ENCODE measurements at regions not wholly inside any gene's neighbourhood (a gene's known extent, or its start where the extent isn't known, plus 50 kb on each side); places are given as distances from the start of the nearest gene placed in this dataset.

DNA sequence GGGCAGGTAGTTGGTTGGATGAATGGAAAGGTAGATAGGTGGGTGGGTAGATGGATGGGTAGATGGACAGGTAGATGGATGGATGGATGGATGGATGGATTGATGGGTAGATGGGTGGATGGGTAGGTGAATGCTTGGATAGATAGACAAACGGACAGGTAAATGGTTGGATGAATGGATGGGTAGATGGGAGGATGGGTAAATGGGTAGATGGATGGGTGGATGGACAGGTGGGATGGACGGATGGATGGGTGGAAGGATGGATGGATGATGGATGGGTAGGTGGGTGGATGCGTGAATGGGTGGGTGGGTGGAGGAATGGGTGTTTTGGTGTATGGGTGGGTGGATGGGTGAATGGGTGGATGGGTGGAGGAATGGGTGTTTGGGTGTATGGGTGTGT lies 50.1 kb upstream of the ASAP2 start:
- no peak overlapping the region for H3K4me3 Mint-ChIP-seq
- H3K36me3 Mint-ChIP-seq = no peaks in the 10 kb centered on the region
- DNase-seq = no peak
- no peaks in the 10 kb centered on the region for H3K9me3 Mint-ChIP-seq (ENCODE audit: low read depth)
- no peak for ATAC-seq
- peaks cover 14% of the 10 kb centered on the region for H3K27me3 Mint-ChIP-seq
- H3K4me1 Mint-ChIP-seq = no peaks in the 10 kb centered on the region
- CTCF ChIA-PET = no interaction called here
- no peak overlapping the region for H3K27ac Mint-ChIP-seq

DNA sequence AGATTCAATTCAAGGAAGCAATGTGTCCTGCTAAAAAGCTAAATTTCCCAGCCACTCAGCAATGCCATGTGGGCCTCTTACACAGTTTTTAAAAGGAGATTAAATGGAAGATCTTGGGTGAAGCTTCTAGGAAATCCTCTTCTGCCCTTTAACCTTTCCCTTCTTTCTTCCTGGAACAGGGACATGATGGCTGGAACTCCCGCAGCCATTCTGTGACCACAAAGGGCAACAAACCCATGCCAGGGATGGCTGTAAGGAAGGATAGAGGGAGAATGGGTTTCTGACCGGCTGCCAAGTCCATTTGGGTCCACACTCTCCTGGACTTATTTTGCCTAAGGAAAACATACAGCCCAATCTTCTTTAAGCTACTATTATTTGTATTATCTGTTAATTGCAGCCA lies 52.6 kb upstream of the ASAP2 start:
- no peak for ATAC-seq
- no peak overlapping the region for H3K4me3 Mint-ChIP-seq
- CTCF ChIA-PET = no interaction called here
- no peak for DNase-seq
- peaks cover 12% of the 10 kb centered on the region for H3K27me3 Mint-ChIP-seq
- H3K4me1 Mint-ChIP-seq = no peaks in the 10 kb centered on the region
- no peaks in the 10 kb centered on the region for H3K36me3 Mint-ChIP-seq
- H3K27ac Mint-ChIP-seq = no peak overlapping the region
- H3K9me3 Mint-ChIP-seq (ENCODE audit: low read depth) = no peaks in the 10 kb centered on the region

DNA sequence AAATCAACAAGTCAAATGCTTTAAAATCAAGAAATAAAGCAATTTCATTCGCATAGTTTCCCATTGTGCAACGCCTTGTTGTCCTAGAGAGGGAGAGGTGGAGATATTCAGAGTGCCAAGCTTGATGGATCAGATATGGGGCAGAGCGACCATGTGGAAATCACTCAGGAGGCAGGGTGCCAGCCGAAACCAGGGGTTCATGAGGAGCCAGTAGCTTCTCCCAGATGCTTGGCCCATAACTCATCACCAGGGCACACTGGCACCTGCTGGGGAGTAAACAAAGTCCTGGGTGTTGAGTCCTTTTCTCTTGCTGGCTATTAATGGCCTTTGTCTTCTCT lies 53.0 kb upstream of the ASAP2 start:
- Mint-ChIP-seq H3K9me3 (ENCODE audit: low read depth) (no peaks in the 10 kb centered on the region), H3K27ac (no peak overlapping the region), H3K27me3 (peaks cover 12% of the 10 kb centered on the region), H3K36me3 (no peaks in the 10 kb centered on the region), H3K4me3 (no peak overlapping the region), H3K4me1 (no peaks in the 10 kb centered on the region)
- CTCF ChIA-PET = no interaction called here
- ATAC-seq = no peak
- DNase-seq = no peak

DNA sequence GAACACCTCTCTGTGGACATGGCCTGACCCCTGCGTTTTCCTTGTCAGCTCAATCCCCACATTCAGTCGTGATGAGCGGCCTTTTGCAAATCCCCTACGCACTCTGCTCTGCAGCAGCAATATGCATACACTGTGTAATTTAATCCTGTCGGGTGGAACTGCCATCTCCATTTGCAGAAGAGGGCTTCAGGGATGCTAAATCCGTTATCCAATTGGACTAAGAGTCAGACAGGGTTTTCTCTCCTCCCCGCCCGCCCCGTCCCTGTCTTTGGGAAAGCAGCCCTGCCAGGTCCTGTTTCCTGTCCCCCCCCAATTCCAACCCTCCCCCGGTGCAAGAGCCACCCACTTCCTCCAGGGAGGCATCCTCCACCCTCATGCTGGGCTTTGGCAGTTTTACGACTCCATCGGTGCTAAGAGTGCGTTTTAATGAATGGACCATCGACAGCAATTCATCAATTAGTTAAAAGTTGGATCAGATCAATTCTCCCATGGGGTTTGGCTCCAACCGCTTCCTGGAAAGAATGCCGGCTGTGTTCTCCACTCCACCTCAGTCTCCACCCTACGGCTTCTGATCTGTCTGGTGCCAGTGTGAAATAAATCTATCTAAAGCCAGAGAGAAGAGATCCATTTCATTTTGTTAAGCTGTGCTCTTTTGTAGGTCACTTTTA lies 53.5 kb upstream of the ASAP2 start:
- CTCF ChIA-PET = no interaction called here
- no peak for DNase-seq

DNA sequence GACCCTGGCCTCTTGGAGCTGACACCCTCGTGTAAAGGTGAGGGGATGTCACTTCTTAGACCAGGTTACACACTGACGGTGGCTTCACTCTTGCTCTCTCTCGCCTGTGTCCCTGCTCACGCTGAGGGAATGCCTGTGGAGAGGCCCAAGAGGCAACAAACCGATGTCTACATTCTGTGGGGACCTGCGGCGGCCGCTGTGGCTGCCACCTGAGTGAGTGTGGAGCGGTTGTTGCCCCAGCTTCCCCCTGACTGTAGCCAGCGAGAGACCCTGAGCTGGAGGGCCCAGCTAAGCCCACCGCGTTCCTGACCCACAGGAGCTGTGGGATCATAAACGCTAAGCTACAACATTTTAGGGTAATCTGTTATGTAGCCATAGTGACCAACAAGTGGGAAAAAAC lies 55.7 kb upstream of the ASAP2 start:
- H3K9me3 Mint-ChIP-seq (ENCODE audit: low read depth) = no peaks in the 10 kb centered on the region
- H3K4me1 Mint-ChIP-seq = no peaks in the 10 kb centered on the region
- ATAC-seq = no peak
- CTCF ChIA-PET = interaction anchor here (1.0 kb wide), 1 partner anchor 9 kb away, joined by 4 read pairs; no protein-coding TSS in a partner anchor
- no peaks in the 10 kb centered on the region for H3K36me3 Mint-ChIP-seq
- no peak overlapping the region for H3K27ac Mint-ChIP-seq
- H3K4me3 Mint-ChIP-seq = no peak overlapping the region
- peaks cover 25% of the 10 kb centered on the region for H3K27me3 Mint-ChIP-seq
- no peak for DNase-seq

More for the DNA sequence above, 53.5 kb upstream of the ASAP2 start:
- Mint-ChIP-seq H3K27me3 (peaks cover 13% of the 10 kb centered on the region), H3K4me1 (no peaks in the 10 kb centered on the region), H3K9me3 (ENCODE audit: low read depth) (no peaks in the 10 kb centered on the region), H3K27ac (no peak overlapping the region), H3K36me3 (no peaks in the 10 kb centered on the region), H3K4me3 (no peak overlapping the region)
- ATAC-seq = no peak

DNA sequence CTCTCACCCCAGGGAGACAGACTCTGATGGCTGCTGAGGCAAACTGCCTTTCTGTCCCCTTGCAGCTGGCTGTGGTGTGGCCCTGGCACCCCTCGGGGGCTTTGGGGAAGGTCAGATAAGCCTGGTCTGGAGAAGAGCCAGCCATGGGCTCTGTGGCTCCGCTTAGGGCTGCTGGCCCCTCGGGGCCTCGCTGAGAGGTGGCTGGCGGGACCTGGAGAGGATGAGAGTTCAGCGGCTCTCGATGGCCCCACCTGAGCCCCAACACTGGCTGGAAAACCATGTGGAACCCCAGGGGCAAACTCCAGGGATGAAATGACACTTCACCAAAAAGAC lies 56.1 kb upstream of the ASAP2 start:
- Mint-ChIP-seq H3K9me3 (ENCODE audit: low read depth) (no peaks in the 10 kb centered on the region), H3K27ac (no peak overlapping the region), H3K4me3 (no peak overlapping the region), H3K27me3 (peaks cover 25% of the 10 kb centered on the region), H3K4me1 (no peaks in the 10 kb centered on the region), H3K36me3 (no peaks in the 10 kb centered on the region)
- ATAC-seq (no peak), DNase-seq (no peak)
- CTCF ChIA-PET = interaction anchor here (1.0 kb wide), 1 partner anchor 9 kb away, joined by 4 read pairs; no protein-coding TSS in a partner anchor

DNA sequence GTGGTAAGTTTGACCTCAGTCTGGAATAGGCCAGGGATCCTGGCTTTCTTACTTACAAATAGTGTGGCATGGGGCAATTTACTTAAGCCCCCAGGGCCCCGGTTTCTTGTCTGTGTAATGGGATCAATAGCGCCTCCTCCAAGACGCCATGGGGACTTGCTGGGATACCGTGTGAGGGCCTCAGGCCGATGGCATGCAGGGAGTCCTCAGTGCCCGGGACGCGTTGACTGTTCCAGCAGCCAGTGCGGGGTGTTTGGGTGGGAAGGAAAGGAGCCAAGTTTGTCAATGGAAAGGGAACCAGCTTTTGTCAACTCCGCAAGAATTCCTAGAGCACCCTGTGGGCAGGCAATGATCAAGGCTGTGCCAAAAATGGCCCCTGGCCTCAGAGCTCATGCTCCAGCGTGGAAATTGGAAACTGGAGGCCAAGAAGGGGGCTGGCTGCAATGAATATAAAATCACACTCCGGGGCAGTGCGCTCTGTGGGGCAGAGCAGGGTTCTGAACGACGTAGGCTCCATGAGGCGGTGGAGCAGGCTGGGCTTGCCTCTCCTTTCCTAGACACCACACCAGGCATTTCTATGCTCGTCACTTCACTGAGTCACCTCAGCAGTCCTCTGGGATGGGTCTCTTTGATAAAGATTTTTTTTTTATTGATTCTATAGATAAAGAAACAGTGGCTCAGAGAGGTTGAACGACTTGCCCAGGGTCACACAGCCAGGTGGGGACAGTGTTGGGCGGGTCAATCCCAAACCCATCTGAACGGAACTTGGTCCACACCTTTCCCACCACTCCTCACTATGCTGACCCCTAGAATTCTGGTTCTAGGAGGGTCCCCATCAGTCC lies 56.7 kb upstream of the ASAP2 start:
- no peak overlapping the region for H3K27ac Mint-ChIP-seq
- H3K9me3 Mint-ChIP-seq (ENCODE audit: low read depth) = no peaks in the 10 kb centered on the region
- no peaks in the 10 kb centered on the region for H3K4me1 Mint-ChIP-seq
- DNase-seq = no peak
- no peak overlapping the region for H3K4me3 Mint-ChIP-seq
- H3K36me3 Mint-ChIP-seq = no peaks in the 10 kb centered on the region
- H3K27me3 Mint-ChIP-seq = peaks cover 24% of the 10 kb centered on the region
- CTCF ChIA-PET = interaction anchor here (1.0 kb wide), 1 partner anchor 8 kb away, joined by 4 read pairs; no protein-coding TSS in a partner anchor
- no peak for ATAC-seq

DNA sequence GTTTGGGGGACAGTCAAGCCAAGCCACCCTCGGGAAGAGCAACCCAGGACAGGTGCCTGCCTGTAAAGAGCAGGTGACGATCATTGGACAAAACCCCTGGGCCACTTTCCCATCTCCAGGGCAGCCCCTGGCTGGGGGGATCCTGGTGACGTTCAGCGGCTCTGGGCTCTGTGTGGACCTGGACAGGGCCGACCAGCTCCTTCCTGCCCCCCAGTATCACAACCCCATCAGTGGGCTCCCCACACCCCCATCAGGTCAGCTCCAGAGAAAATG lies 57.3 kb upstream of the ASAP2 start:
- no peak for DNase-seq
- no peak overlapping the region for H3K4me3 Mint-ChIP-seq
- H3K36me3 Mint-ChIP-seq = no peaks in the 10 kb centered on the region
- H3K9me3 Mint-ChIP-seq (ENCODE audit: low read depth) = no peaks in the 10 kb centered on the region
- CTCF ChIA-PET = no interaction called here
- H3K27ac Mint-ChIP-seq = no peak overlapping the region
- ATAC-seq = no peak
- no peaks in the 10 kb centered on the region for H3K4me1 Mint-ChIP-seq
- peaks cover 27% of the 10 kb centered on the region for H3K27me3 Mint-ChIP-seq

DNA sequence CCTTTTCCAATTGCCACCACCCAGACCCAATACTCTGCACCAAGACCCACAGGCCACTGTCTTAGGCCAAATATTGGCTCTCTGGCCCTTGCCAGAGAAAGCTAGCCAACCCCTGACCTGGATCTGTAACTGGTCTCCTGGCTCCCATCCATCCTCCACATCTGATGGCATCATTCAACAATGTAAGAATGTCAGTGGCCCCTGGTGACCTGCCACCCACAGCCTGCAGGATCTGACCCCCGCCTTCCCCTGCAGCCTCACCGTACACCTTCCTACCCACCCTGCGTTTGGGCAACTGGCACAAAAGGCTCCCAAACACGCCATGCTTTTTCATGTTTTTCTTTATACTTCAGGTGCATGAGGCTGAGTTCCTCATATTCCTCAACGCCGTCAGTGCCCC lies 60.0 kb upstream of the ASAP2 start:
- CTCF ChIA-PET = no interaction called here
- H3K4me3 Mint-ChIP-seq = no peak overlapping the region

DNA sequence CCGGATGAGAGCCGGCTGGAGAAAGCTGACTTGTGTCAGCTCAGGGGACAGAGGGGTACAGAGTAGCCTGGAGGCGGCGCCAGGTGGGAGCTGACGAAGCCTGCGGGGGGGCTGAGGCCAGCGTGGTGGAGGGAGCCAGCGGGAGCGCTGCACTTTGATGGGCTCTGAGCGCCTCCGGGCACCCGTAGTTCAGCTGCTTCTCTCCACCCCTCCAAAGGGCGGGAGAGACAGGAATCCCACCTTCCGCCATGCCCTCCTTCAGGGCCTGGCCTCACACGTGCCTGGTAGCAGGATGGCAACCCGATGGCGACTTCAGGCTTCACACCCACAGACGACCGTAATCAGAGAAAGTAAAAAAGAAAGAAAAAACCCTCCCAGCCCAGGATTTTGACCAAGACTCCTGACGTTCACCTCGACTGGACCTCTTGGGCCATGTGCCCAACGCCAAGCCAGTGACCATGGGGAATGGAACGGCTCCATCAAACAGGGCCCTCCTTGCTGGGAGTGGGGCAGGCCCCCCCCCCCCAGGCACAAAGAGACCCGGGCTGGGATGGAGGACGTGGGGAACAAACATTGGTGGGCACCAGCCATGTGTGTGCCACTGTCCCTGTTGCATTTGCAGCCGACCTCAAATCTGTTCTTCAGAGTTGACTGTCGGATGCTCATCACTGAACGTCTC lies 60.7 kb upstream of the ASAP2 start:
- DNase-seq (no peak), ATAC-seq (no peak)
- Mint-ChIP-seq H3K36me3 (no peaks in the 10 kb centered on the region), H3K9me3 (ENCODE audit: low read depth) (no peaks in the 10 kb centered on the region), H3K27ac (no peak overlapping the region), H3K27me3 (peaks cover 24% of the 10 kb centered on the region), H3K4me3 (no peak overlapping the region), H3K4me1 (peaks cover 8% of the 10 kb centered on the region)
- CTCF ChIA-PET = no interaction called here

More for the DNA sequence above, 60.0 kb upstream of the ASAP2 start:
- H3K9me3 Mint-ChIP-seq (ENCODE audit: low read depth) = no peaks in the 10 kb centered on the region
- no peak for ATAC-seq
- no peak overlapping the region for H3K27ac Mint-ChIP-seq
- no peaks in the 10 kb centered on the region for H3K36me3 Mint-ChIP-seq
- H3K4me1 Mint-ChIP-seq = peaks cover 8% of the 10 kb centered on the region
- no peak for DNase-seq
- peaks cover 24% of the 10 kb centered on the region for H3K27me3 Mint-ChIP-seq

DNA sequence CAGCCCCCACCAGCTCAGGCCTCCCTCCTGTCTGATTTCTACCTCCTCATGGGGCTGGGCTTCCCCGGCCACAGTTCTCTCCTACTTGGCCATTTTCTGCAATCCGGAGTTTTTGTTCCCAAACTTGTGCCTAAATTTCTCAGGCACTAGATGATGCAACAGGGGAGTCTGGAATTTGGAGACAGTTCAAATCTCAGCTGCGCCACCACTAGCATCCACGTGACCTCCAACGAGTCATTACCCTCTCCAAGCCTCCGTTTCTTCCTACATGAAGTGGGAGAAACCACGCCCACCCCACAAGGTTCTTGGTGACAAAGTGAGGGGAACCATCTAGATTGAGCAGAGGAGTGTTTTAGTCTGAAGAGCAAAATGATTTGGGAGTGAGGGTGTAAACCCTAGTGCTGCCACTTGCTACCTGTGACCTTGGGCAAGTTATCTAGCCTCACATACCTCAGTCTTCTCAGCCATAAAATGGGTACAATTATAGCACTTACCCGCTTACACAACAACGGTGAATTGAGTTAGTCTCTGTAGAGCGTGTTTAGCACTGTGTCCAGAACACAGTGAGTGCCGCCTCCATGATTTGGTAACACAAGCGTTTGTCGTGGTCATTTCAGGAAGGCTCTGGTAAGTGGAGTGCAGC lies 61.4 kb upstream of the ASAP2 start:
- CTCF ChIA-PET = no interaction called here
- H3K4me1 Mint-ChIP-seq = peaks cover 8% of the 10 kb centered on the region
- no peaks in the 10 kb centered on the region for H3K36me3 Mint-ChIP-seq
- H3K4me3 Mint-ChIP-seq = no peak overlapping the region
- DNase-seq (no peak), ATAC-seq (no peak)
- no peaks in the 10 kb centered on the region for H3K9me3 Mint-ChIP-seq (ENCODE audit: low read depth)
- peaks cover 24% of the 10 kb centered on the region for H3K27me3 Mint-ChIP-seq
- H3K27ac Mint-ChIP-seq = no peak overlapping the region

DNA sequence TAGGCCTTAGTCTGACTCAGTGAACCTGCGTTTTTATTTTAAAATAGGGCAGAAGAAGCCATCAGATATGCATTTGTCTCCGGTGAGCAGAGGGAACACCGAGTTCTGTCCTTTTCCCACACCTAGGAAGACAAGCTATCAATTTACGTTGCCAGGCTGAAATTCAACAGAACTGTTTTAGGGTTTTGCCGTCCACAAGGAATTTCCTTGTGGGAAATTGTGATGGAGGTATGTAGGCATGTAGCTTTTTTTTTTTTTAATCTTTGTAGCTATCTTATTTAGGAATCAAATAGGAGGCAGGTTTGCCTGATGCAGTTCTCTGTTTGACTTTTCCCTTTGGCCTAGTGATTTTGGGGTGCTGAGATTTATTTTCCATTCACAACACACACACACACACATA lies 62.0 kb upstream of the ASAP2 start:
- CTCF ChIA-PET = interaction anchor here (2.1 kb wide), 1 partner anchor 189 kb away, joined by 5 read pairs; no protein-coding TSS in a partner anchor
- no peak overlapping the region for H3K4me3 Mint-ChIP-seq
- H3K27ac Mint-ChIP-seq = no peak overlapping the region
- no peaks in the 10 kb centered on the region for H3K36me3 Mint-ChIP-seq
- H3K27me3 Mint-ChIP-seq = peaks cover 24% of the 10 kb centered on the region
- DNase-seq = no peak
- no peak for ATAC-seq
- no peaks in the 10 kb centered on the region for H3K9me3 Mint-ChIP-seq (ENCODE audit: low read depth)
- H3K4me1 Mint-ChIP-seq = peaks cover 8% of the 10 kb centered on the region

DNA sequence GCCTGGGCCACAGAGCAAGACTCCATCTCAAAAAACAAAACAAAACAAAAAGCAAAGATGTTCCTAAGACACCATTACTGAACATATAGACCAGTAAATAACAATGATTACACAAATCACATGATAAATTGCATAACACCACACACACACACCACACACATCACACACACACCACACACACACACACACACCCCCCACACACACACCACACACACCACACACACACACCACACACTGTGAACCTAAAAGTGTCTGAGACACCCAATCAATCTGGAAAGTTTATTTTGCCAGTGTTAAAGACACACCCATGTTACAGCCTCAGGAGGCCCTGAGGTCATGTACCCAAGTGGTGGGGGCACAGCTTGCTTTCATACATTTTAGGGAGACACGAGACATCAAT lies 62.6 kb upstream of the ASAP2 start:
- H3K4me1 Mint-ChIP-seq = peaks cover 8% of the 10 kb centered on the region

More for the DNA sequence above, 62.6 kb upstream of the ASAP2 start:
- Mint-ChIP-seq H3K9me3 (ENCODE audit: low read depth) (no peaks in the 10 kb centered on the region), H3K36me3 (no peaks in the 10 kb centered on the region), H3K27me3 (peaks cover 24% of the 10 kb centered on the region), H3K27ac (no peak overlapping the region), H3K4me3 (no peak overlapping the region)
- no peak for ATAC-seq
- CTCF ChIA-PET = interaction anchor here (1.2 to 2.2 kb wide), 4 partner anchors 61 to 228 kb away, joined by 3 to 13 read pairs (median 6); no protein-coding TSS in a partner anchor
- no peak for DNase-seq

Measured in activated CD8-positive, alpha-beta memory T cell treated with anti-CD3 and anti-CD28 coated beads, Interleukin-2, amount 10 ng/mL, durations not matched to agents 7 days and 5 days (primary cell).